Mesendoderm (in vitro differentiated cells): ENCODE measurements at regions not wholly inside any gene's neighbourhood (a gene's known extent, or its start where the extent isn't known, plus 50 kb on each side); places are given as distances from the start of the nearest gene placed in this dataset.

Experiments used
- DNase-seq: peaks from one replicate; pipeline ENCODE4 v3.0.0; 2013
- H2AK5ac ChIP-seq: 2 replicates; pipeline ENCODE4 v1.6.1; 2013; ENCODE audit warnings: low read length, inconsistent platforms
- H2BK120ac ChIP-seq: 2 replicates; pipeline ENCODE4 v1.6.1; 2013; ENCODE audit warnings: low read depth, mild to moderate bottlenecking, low read length, moderate library complexity, mixed read lengths
- H2BK15ac ChIP-seq: replicated peaks from 2 replicates; pipeline ENCODE4 v1.6.1; 2013; ENCODE audit warnings: low read depth, mild to moderate bottlenecking, moderate library complexity
- H2BK5ac ChIP-seq: 2 replicates; pipeline ENCODE4 v1.6.1; 2013; ENCODE audit warnings: low read length, inconsistent platforms
- H3K18ac ChIP-seq: 2 replicates; pipeline ENCODE4 v1.6.1; 2013; ENCODE audit warnings: mild to moderate bottlenecking, low read length, mixed read lengths
- H3K23ac ChIP-seq: one replicate; pipeline ENCODE4 v1.6.1; 2013; ENCODE audit warnings: low read length
- H3K27ac ChIP-seq: 2 replicates; pipeline ENCODE4 v1.5.1; 2013; ENCODE audit warnings: low read depth, mild to moderate bottlenecking, inconsistent platforms, low read length, moderate library complexity
- H3K27me3 ChIP-seq: 2 replicates; pipeline ENCODE4 v1.6.1; 2013; ENCODE audit warnings: low read length, control low read depth, mild to moderate bottlenecking, inconsistent platforms; ENCODE audit not compliant: insufficient read depth, poor library complexity
- H3K36me3 ChIP-seq: 2 replicates; pipeline ENCODE4 v1.6.1; 2013; ENCODE audit warnings: low read length, inconsistent platforms; ENCODE audit not compliant: control insufficient read depth, insufficient read depth
- H3K4ac ChIP-seq: one replicate; pipeline ENCODE4 v1.6.1; 2013; ENCODE audit warnings: low read depth, mild to moderate bottlenecking, low read length, moderate library complexity
- H3K4me1 ChIP-seq: 2 replicates; pipeline ENCODE4 v1.6.1; 2013; ENCODE audit warnings: low read depth, low read length, inconsistent platforms; ENCODE audit not compliant: control insufficient read depth
- H3K4me2 ChIP-seq: 2 replicates; pipeline ENCODE4 v1.6.1; 2013; ENCODE audit warnings: low read length
- H3K4me3 ChIP-seq: 2 replicates; pipeline ENCODE4 v1.5.1; 2013; ENCODE audit warnings: mild to moderate bottlenecking, low read length
- H3K56ac ChIP-seq: one replicate; pipeline ENCODE4 v1.6.1; 2013; ENCODE audit warnings: low read length
- H3K79me1 ChIP-seq: 2 replicates; pipeline ENCODE4 v1.6.1; 2013; ENCODE audit warnings: low read length, inconsistent platforms
- H3K79me2 ChIP-seq: 2 replicates; pipeline ENCODE4 v1.6.1; 2013; ENCODE audit warnings: mild to moderate bottlenecking, low read length; ENCODE audit not compliant: control insufficient read depth, insufficient read depth
- H3K9ac ChIP-seq: 2 replicates; pipeline ENCODE4 v1.6.1; 2013; ENCODE audit warnings: low read length, inconsistent platforms
- H4K5ac ChIP-seq: one replicate; pipeline ENCODE4 v1.6.1; 2013; ENCODE audit warnings: low read length
- H4K8ac ChIP-seq: one replicate; pipeline ENCODE4 v1.6.1; 2013; ENCODE audit warnings: low read depth, mild to moderate bottlenecking, control low read depth, low read length, moderate library complexity
- WGBS: extraction: QIAGEN DNeasy Blood & Tissue Kit; methylation state at CpG from one replicate; pipeline ENCODE4 v1.1.7; 2013; ENCODE audit warnings: low lambda C conversion rate, missing lambda C conversion rate; ENCODE audit not compliant: insufficient coverage; ENCODE audit errors: extremely low coverage; 5-methylcytosine and 5-hydroxymethylcytosine counted together

DNA sequence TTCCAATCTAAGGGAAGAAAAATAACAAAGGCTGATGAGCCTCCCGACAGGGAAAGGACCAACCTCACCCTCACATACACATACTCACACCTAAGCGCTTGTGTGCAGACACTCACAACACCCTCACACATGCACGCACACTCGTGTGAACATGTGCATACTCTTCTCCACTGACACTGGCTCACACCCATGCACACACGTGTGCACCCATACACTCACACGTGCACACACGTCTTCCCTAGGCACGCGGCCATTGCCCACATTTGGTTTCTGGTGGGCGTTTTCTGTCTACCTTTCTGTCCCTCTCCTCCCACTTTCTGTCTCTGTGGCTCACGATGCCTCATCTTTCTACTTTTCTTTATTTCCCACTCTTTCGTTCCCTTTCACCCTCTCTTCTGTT is 169.7 kb upstream of the MVB12B start:
- no peak overlapping the region for H3K27ac ChIP-seq

GRCh38 chr9:126157423-126157822 is 169.2 kb upstream of the MVB12B start:
- no peak overlapping the region for H2BK120ac ChIP-seq
- H3K18ac ChIP-seq, result no peak overlapping the region
- no peaks in the 10 kb centered on the region for H3K27me3 ChIP-seq
- H4K8ac ChIP-seq, result no peak overlapping the region
- no peak overlapping the region for H3K9ac ChIP-seq
- H4K5ac ChIP-seq, result no peak overlapping the region
- H3K36me3 ChIP-seq, result no peaks in the 10 kb centered on the region
- DNase-seq, result no peak
- no peak overlapping the region for H3K4me2 ChIP-seq
- no peak overlapping the region for H3K4ac ChIP-seq
- no peak overlapping the region for H2AK5ac ChIP-seq
- H3K4me3 ChIP-seq, result no peak overlapping the region
- no peaks in the 10 kb centered on the region for H3K79me1 ChIP-seq
- H3K4me1 ChIP-seq, result no peaks in the 10 kb centered on the region
- H3K27ac ChIP-seq, result no peak overlapping the region
- H2BK15ac ChIP-seq, result no peak overlapping the region
- H3K56ac ChIP-seq, result no peak overlapping the region
- no peak overlapping the region for H2BK5ac ChIP-seq
- H3K23ac ChIP-seq, result no peak overlapping the region
- H3K79me2 ChIP-seq, result no peaks in the 10 kb centered on the region
- WGBS, result no CpG with 5 or more reads among the region's 10 CpGs

More for the DNA sequence above, 169.7 kb upstream of the MVB12B start:
- Histone ChIP-seq H2BK120ac (no peak overlapping the region), H3K4me2 (no peak overlapping the region), H4K5ac (no peak overlapping the region), H3K23ac (no peak overlapping the region), H2BK5ac (no peak overlapping the region), H3K18ac (no peak overlapping the region), H3K79me2 (no peaks in the 10 kb centered on the region), H3K4me3 (no peak overlapping the region), H3K4ac (no peak overlapping the region), H3K79me1 (no peaks in the 10 kb centered on the region), H4K8ac (no peak overlapping the region), H2BK15ac (no peak overlapping the region), H3K56ac (no peak overlapping the region), H3K27me3 (no peaks in the 10 kb centered on the region), H3K4me1 (no peaks in the 10 kb centered on the region), H2AK5ac (no peak overlapping the region), H3K9ac (no peak overlapping the region), H3K36me3 (no peaks in the 10 kb centered on the region)
- DNase-seq, result no peak
- 100% methylated on average over 1 of the region's 12 CpGs for WGBS

- H3K9ac ChIP-seq, result no peak overlapping the region
- no peak overlapping the region for H3K4me3 ChIP-seq
- H3K27me3 ChIP-seq, result no peaks in the 10 kb centered on the region
- H3K4me1 ChIP-seq, result no peaks in the 10 kb centered on the region
- no peak overlapping the region for H4K8ac ChIP-seq
- no peak overlapping the region for H3K4me2 ChIP-seq
- no peak overlapping the region for H2BK5ac ChIP-seq
- no peak overlapping the region for H3K27ac ChIP-seq
- no peak for DNase-seq
- H3K79me2 ChIP-seq, result no peaks in the 10 kb centered on the region
- H2BK15ac ChIP-seq, result no peak overlapping the region
- no peaks in the 10 kb centered on the region for H3K36me3 ChIP-seq
- no peak overlapping the region for H3K18ac ChIP-seq
- no CpG with 5 or more reads among the region's 29 CpGs for WGBS
- H3K4ac ChIP-seq, result no peak overlapping the region
- H3K56ac ChIP-seq, result no peak overlapping the region
- no peak overlapping the region for H4K5ac ChIP-seq
- no peak overlapping the region for H2BK120ac ChIP-seq
- no peaks in the 10 kb centered on the region for H3K79me1 ChIP-seq
- no peak overlapping the region for H2AK5ac ChIP-seq
- no peak overlapping the region for H3K23ac ChIP-seq
Measured at GRCh38 chr9:126157826-126158587, 168.6 kb upstream of the MVB12B start.

DNA sequence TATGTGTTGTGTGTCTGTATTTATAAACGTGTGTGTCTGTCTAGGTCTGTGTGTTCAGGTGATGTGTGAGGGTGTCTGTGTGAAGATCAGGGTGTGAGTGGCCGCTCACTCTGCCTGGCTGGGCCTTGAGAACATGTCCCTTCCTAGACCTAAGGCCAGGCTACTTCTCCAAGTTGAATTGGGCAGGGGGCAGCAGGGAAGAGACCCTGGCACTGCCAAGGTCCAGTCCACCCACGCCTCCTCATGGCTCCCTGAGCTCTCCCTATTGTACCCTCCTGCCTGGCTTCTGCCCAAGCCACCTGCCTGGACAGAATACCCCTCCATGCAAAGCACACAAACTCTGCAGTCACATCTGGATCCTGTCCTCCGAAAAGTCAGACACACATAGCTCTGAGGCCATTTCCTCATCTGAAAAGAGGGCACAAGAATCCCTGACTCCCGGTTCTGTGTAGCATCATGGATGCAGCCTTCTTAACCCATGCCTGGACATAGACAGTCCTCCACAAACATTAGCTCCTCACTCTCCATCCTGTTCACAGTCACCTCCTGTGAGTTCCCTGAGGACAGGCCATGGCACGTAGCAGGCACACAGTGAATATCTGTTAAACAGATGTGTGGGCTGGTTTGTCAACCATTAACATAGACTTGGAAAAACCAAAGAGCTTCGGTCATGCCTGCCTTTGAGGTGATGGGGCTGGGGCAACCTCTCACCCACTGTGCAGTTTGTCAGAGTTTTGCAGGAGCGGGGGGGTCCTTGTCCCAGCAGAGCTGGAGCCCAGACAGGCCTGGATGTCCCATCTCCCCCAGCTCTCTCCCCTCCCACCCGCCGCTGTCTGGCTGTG is 167.8 kb upstream of the MVB12B start:
- H3K23ac ChIP-seq, result no peak overlapping the region
- no peak overlapping the region for H3K18ac ChIP-seq
- H3K27me3 ChIP-seq, result no peaks in the 10 kb centered on the region
- H2BK15ac ChIP-seq, result no peak overlapping the region
- H2AK5ac ChIP-seq, result no peak overlapping the region
- DNase-seq, result no peak
- H3K9ac ChIP-seq, result no peak overlapping the region
- H3K4me3 ChIP-seq, result no peak overlapping the region
- no CpG with 5 or more reads among the region's 10 CpGs for WGBS
- no peak overlapping the region for H3K56ac ChIP-seq
- H2BK120ac ChIP-seq, result no peak overlapping the region
- H2BK5ac ChIP-seq, result no peak overlapping the region
- H4K8ac ChIP-seq, result no peak overlapping the region
- no peaks in the 10 kb centered on the region for H3K36me3 ChIP-seq
- no peak overlapping the region for H3K27ac ChIP-seq
- H3K79me2 ChIP-seq, result no peaks in the 10 kb centered on the region
- no peak overlapping the region for H3K4ac ChIP-seq
- no peak overlapping the region for H4K5ac ChIP-seq
- no peaks in the 10 kb centered on the region for H3K4me1 ChIP-seq
- H3K79me1 ChIP-seq, result no peaks in the 10 kb centered on the region
- H3K4me2 ChIP-seq, result no peak overlapping the region

DNA sequence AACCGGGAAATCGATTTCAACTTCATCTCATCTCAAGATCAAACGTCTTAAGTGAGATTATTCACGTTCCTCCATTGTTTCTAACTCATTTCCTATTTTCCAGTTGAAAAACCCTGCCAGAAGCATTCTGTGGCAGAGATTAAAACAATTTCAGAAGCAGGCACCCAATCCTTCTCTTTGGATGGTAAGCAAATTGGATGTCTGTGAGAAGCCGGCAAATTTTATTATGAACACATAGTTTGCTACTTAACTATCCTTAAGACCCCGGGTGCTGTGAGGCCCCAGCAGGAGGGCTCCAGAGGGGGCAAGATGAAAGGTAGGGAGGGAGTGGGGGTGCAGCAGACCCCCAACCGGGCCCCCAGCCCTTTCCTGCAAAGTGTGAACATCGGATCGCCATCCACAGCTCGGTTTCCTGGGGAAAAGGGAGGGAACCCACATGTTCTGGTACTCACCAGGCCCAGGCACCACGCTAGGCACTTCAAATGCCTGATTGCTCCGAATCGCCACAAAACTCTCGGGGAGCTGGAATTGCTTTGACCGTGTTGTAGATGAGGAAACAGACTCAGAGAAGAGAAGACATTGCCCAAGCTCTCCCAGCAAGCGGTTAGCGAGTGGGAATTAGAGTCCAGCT is 167.1 kb upstream of the MVB12B start:
- no CpG with 5 or more reads among the region's 17 CpGs for WGBS
- H2BK120ac ChIP-seq, result no peak overlapping the region
- H3K36me3 ChIP-seq, result no peaks in the 10 kb centered on the region
- no peak overlapping the region for H3K18ac ChIP-seq
- no peak overlapping the region for H3K9ac ChIP-seq
- no peak overlapping the region for H3K4me2 ChIP-seq
- no peak overlapping the region for H2BK5ac ChIP-seq
- no peak overlapping the region for H2BK15ac ChIP-seq
- H3K79me1 ChIP-seq, result no peaks in the 10 kb centered on the region
- DNase-seq, result no peak
- no peak overlapping the region for H2AK5ac ChIP-seq
- H3K27me3 ChIP-seq, result no peaks in the 10 kb centered on the region
- no peak overlapping the region for H3K4ac ChIP-seq
- no peak overlapping the region for H3K56ac ChIP-seq
- no peak overlapping the region for H4K8ac ChIP-seq
- H3K4me1 ChIP-seq, result no peaks in the 10 kb centered on the region
- H3K79me2 ChIP-seq, result no peaks in the 10 kb centered on the region
- no peak overlapping the region for H4K5ac ChIP-seq
- no peak overlapping the region for H3K23ac ChIP-seq
- no peak overlapping the region for H3K4me3 ChIP-seq
- no peak overlapping the region for H3K27ac ChIP-seq
